ENCODE measurements at regions not wholly inside any gene's neighbourhood (a gene's known extent, or its start where the extent isn't known, plus 50 kb on each side); places are given as distances from the start of the nearest gene placed in this dataset.

GRCh38 chr17:13106171-13106570, 88.3 kb upstream of the ELAC2 start:
- H3K27me3 ChIP-seq (ENCODE audit: control insufficient read depth, insufficient read depth, low read length, poor library complexity, severe bottlenecking), result no peaks in the 10 kb centered on the region
- Mint-ChIP-seq H3K27ac (no peak overlapping the region), H3K4me1 (no peaks in the 10 kb centered on the region), H3K36me3 (ENCODE audit: low read depth) (no peaks in the 10 kb centered on the region), H3K27me3 (ENCODE audit: insufficient read depth) (peaks cover 1% of the 10 kb centered on the region), H3K4me3 (no peak overlapping the region), H3K9me3 (peaks cover 7% of the 10 kb centered on the region)
- no peaks in the 10 kb centered on the region for H3K4me1 ChIP-seq (ENCODE audit: control insufficient read depth, insufficient read depth, low read length)
- no peaks in the 10 kb centered on the region for H3K36me3 ChIP-seq (ENCODE audit: control insufficient read depth, insufficient read depth, low read length)
- H3K4me3 ChIP-seq (ENCODE audit: low read length), result no peak overlapping the region
- TF ChIP-seq CTCF (conservative IDR thresholded peaks at IDR 0.05), result no peak
- no peak overlapping the region for H3K9ac ChIP-seq (ENCODE audit: extremely low read depth, low read length, poor library complexity, severe bottlenecking)
- no peak overlapping the region for H3K27ac ChIP-seq (ENCODE audit: low read depth, low read length)
- DNase-seq, result no peak
- no peaks in the 10 kb centered on the region for H3K9me3 ChIP-seq (ENCODE audit: control insufficient read depth, low read length)
- WGBS, 2 experiments (ENCODE audit: insufficient coverage in 1 of 2, insufficient read length in 1 of 2), result 88 to 100% methylated on average over 4 of the region's 5 CpGs

GRCh38 chr17:13104576-13104975, 86.7 kb upstream of the ELAC2 start:
- no peak overlapping the region for H3K27ac ChIP-seq (ENCODE audit: low read depth, low read length)
- TF ChIP-seq CTCF (conservative IDR thresholded peaks at IDR 0.05), result no peak
- H3K27me3 ChIP-seq (ENCODE audit: control insufficient read depth, insufficient read depth, low read length, poor library complexity, severe bottlenecking), result no peaks in the 10 kb centered on the region
- H3K36me3 Mint-ChIP-seq (ENCODE audit: low read depth), result no peaks in the 10 kb centered on the region
- no peak overlapping the region for H3K4me3 ChIP-seq (ENCODE audit: low read length)
- H3K4me1 Mint-ChIP-seq, result no peaks in the 10 kb centered on the region
- no peak for DNase-seq
- H3K4me3 Mint-ChIP-seq, result no peak overlapping the region
- H3K27ac Mint-ChIP-seq, result no peak overlapping the region
- H3K4me1 ChIP-seq (ENCODE audit: control insufficient read depth, insufficient read depth, low read length), result no peaks in the 10 kb centered on the region
- no peaks in the 10 kb centered on the region for H3K9me3 ChIP-seq (ENCODE audit: control insufficient read depth, low read length)
- 92 to 93% methylated on average over 3 of the region's 3 CpGs for WGBS, 2 experiments (ENCODE audit: insufficient coverage in 1 of 2, insufficient read length in 1 of 2)
- H3K9ac ChIP-seq (ENCODE audit: extremely low read depth, low read length, poor library complexity, severe bottlenecking), result no peak overlapping the region
- no peaks in the 10 kb centered on the region for H3K36me3 ChIP-seq (ENCODE audit: control insufficient read depth, insufficient read depth, low read length)
- H3K9me3 Mint-ChIP-seq, result peaks cover 7% of the 10 kb centered on the region
- peaks cover 1% of the 10 kb centered on the region for H3K27me3 Mint-ChIP-seq (ENCODE audit: insufficient read depth)

GRCh38 chr17:13102477-13102876, 84.7 kb upstream of the ELAC2 start:
- peaks cover 7% of the 10 kb centered on the region for H3K9me3 Mint-ChIP-seq
- no peaks in the 10 kb centered on the region for H3K4me1 ChIP-seq (ENCODE audit: control insufficient read depth, insufficient read depth, low read length)
- H3K27me3 Mint-ChIP-seq (ENCODE audit: insufficient read depth), result peaks cover 1% of the 10 kb centered on the region
- H3K4me3 ChIP-seq (ENCODE audit: low read length), result no peak overlapping the region
- H3K27me3 ChIP-seq (ENCODE audit: control insufficient read depth, insufficient read depth, low read length, poor library complexity, severe bottlenecking), result no peaks in the 10 kb centered on the region
- 85% methylated on average over 2 of the region's 2 CpGs; no CpG with 5 or more reads in 1 of the 2 experiments for WGBS, 2 experiments (ENCODE audit: insufficient coverage in 1 of 2, insufficient read length in 1 of 2)
- no peaks in the 10 kb centered on the region for H3K36me3 ChIP-seq (ENCODE audit: control insufficient read depth, insufficient read depth, low read length)
- no peak overlapping the region for H3K27ac Mint-ChIP-seq
- no peak for DNase-seq
- no peaks in the 10 kb centered on the region for H3K9me3 ChIP-seq (ENCODE audit: control insufficient read depth, low read length)
- H3K9ac ChIP-seq (ENCODE audit: extremely low read depth, low read length, poor library complexity, severe bottlenecking), result no peak overlapping the region
- H3K4me3 Mint-ChIP-seq, result no peak overlapping the region
- TF ChIP-seq CTCF (conservative IDR thresholded peaks at IDR 0.05), result no peak
- no peak overlapping the region for H3K27ac ChIP-seq (ENCODE audit: low read depth, low read length)
- no peaks in the 10 kb centered on the region for H3K36me3 Mint-ChIP-seq (ENCODE audit: low read depth)
- no peaks in the 10 kb centered on the region for H3K4me1 Mint-ChIP-seq
